Thymus (tissue), 11 donors: ENCODE measurements at regions not wholly inside any gene's neighbourhood (a gene's known extent, or its start where the extent isn't known, plus 50 kb on each side); places are given as distances from the start of the nearest gene placed in this dataset.
A peak's percentile ranks its signal among the peaks of the same experiment; 100 is the strongest.

Source experiments
- DNase-seq, 9 donors: peaks; one replicate each; pipeline ENCODE4 v3.0.0-alpha.2; 2013; ENCODE audit warnings: low spot score in 9 of 9, low read depth in 6 of 9, missing footprints in 1 of 9
- H3K27ac ChIP-seq, 2 donors: one replicate each; pipeline ENCODE4 v1.5.1; 2013; ENCODE audit warnings: control low read depth in 1 of 2, low read depth in 1 of 2, low read length in 1 of 2, mild to moderate bottlenecking in 1 of 2, moderate library complexity in 1 of 2
- H3K27me3 ChIP-seq, 2 donors: one replicate each; pipeline ENCODE4 v1.5.1; 2013; ENCODE audit warnings: low read length in 1 of 2; ENCODE audit not compliant: control insufficient read depth in 2 of 2, insufficient read depth in 1 of 2
- H3K36me3 ChIP-seq, 2 donors: one replicate each; pipeline ENCODE4 v1.5.1; 2013; ENCODE audit warnings: low read length in 1 of 2, mild to moderate bottlenecking in 1 of 2, moderate library complexity in 1 of 2; ENCODE audit not compliant: control insufficient read depth in 2 of 2, insufficient read depth in 2 of 2
- H3K4me1 ChIP-seq, 2 donors: one replicate each; pipeline ENCODE4 v1.5.1; 2013; ENCODE audit warnings: low read length in 2 of 2; ENCODE audit not compliant: control insufficient read depth in 2 of 2, insufficient read depth in 2 of 2
- H3K4me3 ChIP-seq, 2 donors: one replicate each; pipeline ENCODE4 v1.5.1; 2013; ENCODE audit warnings: low read length in 2 of 2, control low read depth in 1 of 2, mild to moderate bottlenecking in 1 of 2
- H3K9me3 ChIP-seq, 2 donors: one replicate each; pipeline ENCODE4 v1.5.1; 2013; ENCODE audit warnings: low read length in 1 of 2, mild to moderate bottlenecking in 1 of 2; ENCODE audit not compliant: control insufficient read depth in 2 of 2, insufficient read depth in 1 of 2
- WGBS: extraction: QIAGEN DNeasy Blood & Tissue Kit; methylation state at CpG from one replicate; pipeline ENCODE4 v1.1.7; 2013; 5-methylcytosine and 5-hydroxymethylcytosine counted together
- donor health status: healthy.

DNA sequence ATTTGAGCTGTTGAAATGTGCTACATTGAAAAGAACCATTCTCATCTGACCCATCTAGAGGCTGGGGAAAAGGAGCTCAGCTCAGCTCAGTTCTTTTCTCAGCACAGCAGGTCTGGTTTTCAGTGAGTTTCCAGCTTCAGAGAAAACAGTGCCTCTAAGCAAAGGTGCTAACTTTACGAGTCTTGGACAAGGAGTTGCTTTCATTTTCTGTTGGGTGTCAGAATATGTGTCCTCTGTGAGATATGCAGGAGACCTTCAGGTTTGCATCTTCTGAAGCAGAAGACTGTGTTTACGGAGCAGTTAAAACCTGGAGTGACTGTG, 321.3 kb upstream of the USP24 start:
- Histone ChIP-seq H3K27me3 (no peaks in the 10 kb centered on the region), H3K4me1 (peaks cover 0 to 4% of the 10 kb centered on the region in 2 donors), H3K9me3 (no peaks in the 10 kb centered on the region), H3K27ac (peak overlapping the region in 1 of 2 donors; percentile 8), H3K36me3 (no peaks in the 10 kb centered on the region), H3K4me3 (no peak overlapping the region)
- WGBS: 79% methylated on average over 2 of the region's 2 CpGs
- peak in 2 of 9 donors; percentile 2 to 3 for DNase-seq

DNA sequence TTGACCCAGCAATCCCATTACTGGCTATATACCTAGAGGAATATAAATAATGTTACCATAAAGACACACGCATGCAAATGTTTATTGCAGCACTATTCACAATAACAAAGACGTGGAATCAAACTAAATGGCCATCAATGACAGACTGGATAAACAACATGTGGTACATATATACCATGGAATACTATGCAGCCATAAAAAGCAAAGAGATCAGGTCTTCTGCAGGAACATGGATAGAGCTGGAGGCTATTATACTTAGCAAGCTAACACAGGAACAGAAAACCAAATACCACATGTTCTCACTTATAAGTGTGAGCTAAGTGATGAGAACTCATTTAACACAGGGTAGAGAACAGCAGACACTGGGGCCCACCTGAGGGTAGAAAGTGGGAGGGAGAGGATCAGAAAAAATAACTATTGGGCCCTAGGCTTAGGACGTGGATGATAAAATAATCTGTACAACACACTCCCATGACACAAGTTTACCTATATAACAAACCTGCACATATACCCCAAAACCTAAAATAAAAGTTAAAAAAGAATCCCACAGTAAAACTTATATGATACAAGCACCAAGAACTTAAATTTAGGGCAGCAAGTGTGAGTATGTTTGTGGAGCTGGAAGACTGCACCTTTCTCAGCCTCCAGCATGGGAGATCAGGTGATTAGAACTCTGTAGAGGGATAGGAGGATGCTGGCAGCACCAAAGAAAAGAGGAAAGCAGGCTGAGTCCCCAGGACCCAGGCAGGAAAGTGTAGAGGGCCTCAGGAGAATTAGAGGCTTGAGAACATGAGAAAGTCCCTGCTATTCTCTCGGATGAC, 320.8 kb upstream of the USP24 start:
- DNase-seq: no peak
- whole genome bisulfite sequencing: 95% methylated on average over 4 of the region's 4 CpGs
- peaks cover 0 to 4% of the 10 kb centered on the region in 2 donors for H3K4me1 ChIP-seq
- no peaks in the 10 kb centered on the region for H3K36me3 ChIP-seq
- H3K27ac ChIP-seq: peak overlapping the region in 1 of 2 donors; percentile 8
- no peaks in the 10 kb centered on the region for H3K9me3 ChIP-seq
- H3K27me3 ChIP-seq: no peaks in the 10 kb centered on the region
- H3K4me3 ChIP-seq: no peak overlapping the region

- WGBS: 95% methylated on average over 3 of the region's 3 CpGs
Measured at GRCh38 chr1:55534565-55535121, 319.5 kb upstream of the USP24 start.

DNA sequence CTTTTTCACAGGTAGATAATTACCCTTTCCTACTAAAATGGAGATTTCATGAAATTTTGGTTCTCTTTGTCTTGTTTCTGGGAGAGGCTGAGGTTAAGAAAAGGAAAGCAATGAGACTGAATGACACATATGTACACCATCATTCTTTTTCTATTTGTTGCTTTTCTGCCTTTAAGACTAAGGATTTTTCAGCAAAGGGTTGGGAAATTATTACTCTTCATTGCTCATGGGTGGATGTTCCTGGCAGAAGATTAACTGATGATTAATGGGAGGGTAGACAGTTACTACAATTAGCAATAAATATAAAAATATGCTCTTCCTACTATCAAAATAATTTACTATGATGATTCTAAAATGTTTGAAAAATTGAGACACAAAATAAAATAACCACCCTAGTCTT, 316.5 kb upstream of the USP24 start:
- Histone ChIP-seq H3K4me3 (no peak overlapping the region), H3K9me3 (no peaks in the 10 kb centered on the region), H3K27ac (no peak overlapping the region), H3K4me1 (peaks cover 0 to 4% of the 10 kb centered on the region in 2 donors), H3K36me3 (no peaks in the 10 kb centered on the region), H3K27me3 (no peaks in the 10 kb centered on the region)
- DNase-seq: no peak

More at GRCh38 chr1:55534565-55535121, 319.5 kb upstream of the USP24 start:
- no peaks in the 10 kb centered on the region for H3K27me3 ChIP-seq
- peaks cover 0 to 4% of the 10 kb centered on the region in 2 donors for H3K4me1 ChIP-seq
- no peaks in the 10 kb centered on the region for H3K9me3 ChIP-seq
- no peak overlapping the region for H3K27ac ChIP-seq
- no peak overlapping the region for H3K4me3 ChIP-seq
- H3K36me3 ChIP-seq: no peaks in the 10 kb centered on the region
- no peak for DNase-seq

GRCh38 chr1:55530749-55531478, 315.8 kb upstream of the USP24 start:
- H3K27ac ChIP-seq: no peak overlapping the region
- H3K4me3 ChIP-seq: no peak overlapping the region
- H3K27me3 ChIP-seq: no peaks in the 10 kb centered on the region
- no peak for DNase-seq
- no peaks in the 10 kb centered on the region for H3K9me3 ChIP-seq
- no peaks in the 10 kb centered on the region for H3K36me3 ChIP-seq
- 91% methylated on average over 3 of the region's 3 CpGs for WGBS
- H3K4me1 ChIP-seq: no peaks in the 10 kb centered on the region

DNA sequence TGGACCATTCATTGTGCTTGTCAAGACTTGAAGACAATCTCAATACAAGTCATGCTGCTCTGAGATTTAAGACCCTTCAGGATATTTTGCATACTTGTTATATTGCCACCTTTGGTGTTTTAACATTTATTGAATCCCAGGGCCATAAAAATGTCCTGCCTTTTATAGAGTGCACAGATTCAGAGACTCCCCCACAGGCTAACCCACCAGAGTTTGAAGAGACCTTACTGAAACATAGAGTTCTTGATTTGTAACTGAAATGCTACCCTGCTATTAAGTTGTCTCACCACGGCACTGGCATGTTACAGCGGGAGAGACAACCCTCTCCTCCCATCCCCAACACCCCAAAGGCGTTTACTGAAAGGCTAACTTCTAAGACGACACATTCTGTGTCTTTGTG, 313.9 kb upstream of the USP24 start:
- no peaks in the 10 kb centered on the region for H3K36me3 ChIP-seq
- H3K27ac ChIP-seq: peak overlapping the region in 1 of 2 donors; percentile 17
- 92% methylated on average over 4 of the region's 4 CpGs for WGBS
- H3K4me3 ChIP-seq: no peak overlapping the region
- H3K4me1 ChIP-seq: no peaks in the 10 kb centered on the region
- H3K9me3 ChIP-seq: no peaks in the 10 kb centered on the region
- no peaks in the 10 kb centered on the region for H3K27me3 ChIP-seq
- DNase-seq: no peak

DNA sequence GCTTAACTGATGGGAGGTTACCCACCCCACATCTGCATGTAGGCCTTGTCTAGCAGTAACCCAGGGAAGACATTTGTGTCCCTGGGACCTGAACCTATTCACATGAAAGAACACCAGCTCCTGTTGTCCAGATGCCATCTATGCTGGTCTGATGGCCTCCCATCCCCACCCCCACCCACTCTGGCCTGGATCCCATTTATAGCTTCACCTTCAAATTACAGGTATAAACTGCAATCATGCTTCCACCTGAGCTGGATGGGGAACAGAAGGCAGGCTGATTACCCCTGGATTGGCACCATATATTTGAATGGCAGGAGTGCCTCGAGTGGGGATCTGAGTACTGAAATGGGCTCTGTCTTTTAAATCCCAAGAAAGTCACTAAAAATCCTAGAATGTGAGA, 312.7 kb upstream of the USP24 start:
- Histone ChIP-seq H3K9me3 (no peaks in the 10 kb centered on the region), H3K27me3 (no peaks in the 10 kb centered on the region), H3K4me3 (no peak overlapping the region), H3K36me3 (no peaks in the 10 kb centered on the region), H3K27ac (no peak overlapping the region), H3K4me1 (no peaks in the 10 kb centered on the region)
- DNase-seq: no peak
- WGBS: 77% methylated on average over 1 of the region's 1 CpG

DNA sequence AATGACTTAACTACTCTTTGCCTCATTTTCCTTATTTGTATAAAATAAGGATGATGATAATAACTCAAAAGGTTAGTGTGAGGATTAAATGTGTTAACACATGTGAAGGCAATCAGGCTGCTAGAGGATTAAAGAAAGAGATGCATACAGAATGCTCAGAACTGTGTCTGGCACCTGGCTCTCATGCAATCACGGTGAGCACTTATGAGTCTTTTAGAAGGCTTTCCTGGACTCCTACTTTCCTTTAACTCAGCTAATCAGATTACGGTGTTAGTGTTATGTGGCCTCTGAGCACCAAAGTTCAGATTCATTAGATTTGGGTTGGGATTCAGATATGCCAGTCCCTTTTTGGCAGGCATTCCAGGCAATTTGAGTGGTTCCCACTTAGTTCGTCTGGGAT, 311.6 kb upstream of the USP24 start:
- Histone ChIP-seq H3K27me3 (no peaks in the 10 kb centered on the region), H3K4me1 (no peaks in the 10 kb centered on the region)
- 98% methylated on average over 3 of the region's 3 CpGs for WGBS

DNA sequence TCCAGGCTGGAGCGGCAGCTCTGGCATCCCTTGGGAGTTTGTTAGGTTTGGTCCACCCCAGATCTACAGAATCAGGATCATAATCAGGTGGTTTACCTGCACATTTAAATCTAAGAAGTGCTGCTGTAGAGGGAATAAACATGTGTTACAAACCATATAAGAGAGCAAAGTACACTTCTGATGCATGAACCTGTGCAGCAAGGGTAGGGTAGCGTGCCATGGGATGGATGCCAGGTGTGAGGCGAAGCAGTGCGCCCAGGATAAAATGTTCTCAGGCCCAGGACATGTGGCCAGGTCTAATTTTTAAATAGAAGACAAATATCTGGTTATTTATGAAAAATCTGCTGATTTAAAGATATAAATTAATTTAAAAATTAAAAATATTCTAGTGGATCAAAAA, 308.8 kb upstream of the USP24 start:
- WGBS: 98% methylated on average over 4 of the region's 4 CpGs
- H3K27me3 ChIP-seq: no peaks in the 10 kb centered on the region
- DNase-seq: no peak

More for the DNA sequence above, 311.6 kb upstream of the USP24 start:
- Histone ChIP-seq H3K36me3 (no peaks in the 10 kb centered on the region), H3K9me3 (no peaks in the 10 kb centered on the region), H3K27ac (no peak overlapping the region), H3K4me3 (no peak overlapping the region)
- DNase-seq: no peak

More for the DNA sequence above, 308.8 kb upstream of the USP24 start:
- H3K36me3 ChIP-seq: no peaks in the 10 kb centered on the region
- no peak overlapping the region for H3K4me3 ChIP-seq
- no peak overlapping the region for H3K27ac ChIP-seq
- H3K9me3 ChIP-seq: no peaks in the 10 kb centered on the region
- peaks cover 0 to 2% of the 10 kb centered on the region in 2 donors for H3K4me1 ChIP-seq
